ENCODE measurements at regions not wholly inside any gene's neighbourhood (a gene's known extent, or its start where the extent isn't known, plus 50 kb on each side); places are given as distances from the start of the nearest gene placed in this dataset.

DNA sequence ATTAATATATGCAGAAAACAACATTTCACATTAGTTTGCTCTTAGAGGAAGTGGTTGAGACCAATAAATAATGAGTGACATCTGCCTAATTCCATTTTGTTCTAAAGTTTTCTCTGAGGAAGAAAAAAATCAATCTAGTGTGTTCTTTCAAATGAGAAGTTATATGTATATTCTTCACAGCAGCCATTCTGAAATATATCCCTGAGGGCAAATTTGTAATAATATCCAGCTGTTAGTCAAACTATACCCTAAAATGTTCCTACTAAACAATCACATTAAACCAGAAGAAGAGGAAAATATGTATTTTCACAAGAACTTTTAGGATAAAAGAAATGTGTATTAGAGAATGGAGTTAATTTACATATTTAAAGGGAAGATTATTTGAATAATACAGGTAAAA, 375.1 kb upstream of the CDH19 start:
- DNase-seq (no peak), ATAC-seq (ENCODE audit: low read depth) (no peak)
- Mint-ChIP-seq H3K27me3 (no peaks in the 10 kb centered on the region), H3K27ac (no peak overlapping the region), H3K4me3 (no peak overlapping the region), H3K36me3 (ENCODE audit: low read depth) (no peaks in the 10 kb centered on the region), H3K4me1 (no peaks in the 10 kb centered on the region), H3K9me3 (peaks cover 4% of the 10 kb centered on the region)
- intact Hi-C loops (cut with micrococcal nuclease), result no loop called here
- ChIA-PET CTCF (no interaction called here), POLR2A (no interaction called here)
- TF ChIP-seq, protein P1, sequence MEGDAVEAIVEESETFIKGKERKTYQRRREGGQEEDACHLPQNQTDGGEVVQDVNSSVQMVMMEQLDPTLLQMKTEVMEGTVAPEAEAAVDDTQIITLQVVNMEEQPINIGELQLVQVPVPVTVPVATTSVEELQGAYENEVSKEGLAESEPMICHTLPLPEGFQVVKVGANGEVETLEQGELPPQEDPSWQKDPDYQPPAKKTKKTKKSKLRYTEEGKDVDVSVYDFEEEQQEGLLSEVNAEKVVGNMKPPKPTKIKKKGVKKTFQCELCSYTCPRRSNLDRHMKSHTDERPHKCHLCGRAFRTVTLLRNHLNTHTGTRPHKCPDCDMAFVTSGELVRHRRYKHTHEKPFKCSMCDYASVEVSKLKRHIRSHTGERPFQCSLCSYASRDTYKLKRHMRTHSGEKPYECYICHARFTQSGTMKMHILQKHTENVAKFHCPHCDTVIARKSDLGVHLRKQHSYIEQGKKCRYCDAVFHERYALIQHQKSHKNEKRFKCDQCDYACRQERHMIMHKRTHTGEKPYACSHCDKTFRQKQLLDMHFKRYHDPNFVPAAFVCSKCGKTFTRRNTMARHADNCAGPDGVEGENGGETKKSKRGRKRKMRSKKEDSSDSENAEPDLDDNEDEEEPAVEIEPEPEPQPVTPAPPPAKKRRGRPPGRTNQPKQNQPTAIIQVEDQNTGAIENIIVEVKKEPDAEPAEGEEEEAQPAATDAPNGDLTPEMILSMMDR (IDR thresholded peaks at IDR 0.05), result no peak

DNA sequence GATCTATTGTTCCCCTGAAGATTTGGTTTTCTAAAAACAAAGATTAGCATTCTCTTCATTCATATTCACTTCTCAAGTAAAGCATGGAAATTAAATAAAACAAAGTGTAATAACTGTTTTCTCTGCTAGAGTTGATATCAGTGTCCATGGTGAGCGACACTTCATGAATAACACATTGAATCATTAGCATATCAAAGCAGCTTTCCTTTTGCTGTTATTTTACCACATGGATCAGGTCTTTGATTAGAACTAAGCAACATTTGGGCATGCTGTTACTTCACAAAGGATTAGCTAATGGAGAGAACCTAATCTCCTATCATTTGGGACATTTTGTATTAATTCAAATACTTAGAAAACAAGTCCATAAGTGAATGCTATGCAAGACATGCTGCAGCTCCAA, 368.8 kb upstream of the CDH19 start:
- TF ChIP-seq, protein P1 (IDR thresholded peaks at IDR 0.05), result no peak
- H3K4me1 Mint-ChIP-seq, result no peaks in the 10 kb centered on the region
- intact Hi-C loops (cut with micrococcal nuclease), result no loop called here
- peaks cover 6% of the 10 kb centered on the region for H3K9me3 Mint-ChIP-seq
- DNase-seq (no peak), ATAC-seq (ENCODE audit: low read depth) (no peak)
- POLR2A ChIA-PET, result no interaction called here
- H3K36me3 Mint-ChIP-seq (ENCODE audit: low read depth), result no peaks in the 10 kb centered on the region
- H3K27ac Mint-ChIP-seq, result no peak overlapping the region
- no peak overlapping the region for H3K4me3 Mint-ChIP-seq
- CTCF ChIA-PET, result no interaction called here
- no peaks in the 10 kb centered on the region for H3K27me3 Mint-ChIP-seq

DNA sequence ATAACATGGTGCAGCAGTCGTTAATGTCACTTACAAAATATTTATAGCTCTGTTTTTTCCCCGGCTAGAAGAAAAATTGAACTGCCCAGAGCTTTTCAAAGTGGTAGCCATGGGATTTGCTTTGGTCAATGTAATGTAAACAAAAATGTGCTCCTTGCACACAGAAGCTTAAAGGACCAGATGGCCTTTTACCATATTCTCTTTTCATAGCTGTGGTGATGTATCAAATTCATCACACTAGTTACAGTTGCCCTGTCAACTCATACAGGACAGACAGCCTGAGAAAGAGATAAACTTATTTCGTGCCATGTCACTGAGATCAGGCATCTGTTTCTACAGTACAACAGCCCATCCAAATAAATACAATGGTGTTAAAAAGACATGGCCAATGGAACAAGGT, 368.1 kb upstream of the CDH19 start:
- Mint-ChIP-seq H3K4me3 (no peak overlapping the region), H3K27ac (no peak overlapping the region), H3K9me3 (peaks cover 6% of the 10 kb centered on the region), H3K36me3 (ENCODE audit: low read depth) (no peaks in the 10 kb centered on the region), H3K4me1 (no peaks in the 10 kb centered on the region), H3K27me3 (no peaks in the 10 kb centered on the region)
- POLR2A ChIA-PET, result no interaction called here
- DNase-seq (no peak), ATAC-seq (ENCODE audit: low read depth) (no peak)
- TF ChIP-seq, protein P1 (IDR thresholded peaks at IDR 0.05), result no peak
- CTCF ChIA-PET, result no interaction called here
- intact Hi-C loops (cut with micrococcal nuclease), result no loop called here

DNA sequence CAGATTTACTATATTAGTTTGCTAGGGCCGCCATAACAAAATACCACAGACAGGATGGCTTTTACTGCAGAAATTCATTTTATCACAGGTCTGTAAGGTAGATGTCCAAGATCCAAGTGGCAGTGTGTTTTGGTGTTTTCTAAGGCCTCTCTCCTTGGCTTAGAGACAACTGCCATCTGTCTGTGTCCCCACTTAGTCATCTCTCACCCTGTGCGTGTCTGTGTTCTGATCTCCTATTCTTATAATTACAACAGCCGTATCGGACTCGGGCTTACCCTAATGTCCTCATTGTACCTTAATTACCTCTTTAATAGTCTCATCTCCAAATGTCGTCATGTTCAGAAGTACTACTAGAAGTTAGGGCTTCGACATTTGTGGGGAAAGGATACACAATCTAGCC, 362.3 kb upstream of the CDH19 start:
- Mint-ChIP-seq H3K4me3 (no peak overlapping the region), H3K4me1 (no peaks in the 10 kb centered on the region), H3K27me3 (no peaks in the 10 kb centered on the region), H3K36me3 (ENCODE audit: low read depth) (no peaks in the 10 kb centered on the region), H3K9me3 (peaks cover 3% of the 10 kb centered on the region), H3K27ac (no peak overlapping the region)
- intact Hi-C loops (cut with micrococcal nuclease), result no loop called here
- TF ChIP-seq, protein P1 (IDR thresholded peaks at IDR 0.05), result no peak
- DNase-seq (no peak), ATAC-seq (ENCODE audit: low read depth) (no peak)
- ChIA-PET POLR2A (no interaction called here), CTCF (no interaction called here)

DNA sequence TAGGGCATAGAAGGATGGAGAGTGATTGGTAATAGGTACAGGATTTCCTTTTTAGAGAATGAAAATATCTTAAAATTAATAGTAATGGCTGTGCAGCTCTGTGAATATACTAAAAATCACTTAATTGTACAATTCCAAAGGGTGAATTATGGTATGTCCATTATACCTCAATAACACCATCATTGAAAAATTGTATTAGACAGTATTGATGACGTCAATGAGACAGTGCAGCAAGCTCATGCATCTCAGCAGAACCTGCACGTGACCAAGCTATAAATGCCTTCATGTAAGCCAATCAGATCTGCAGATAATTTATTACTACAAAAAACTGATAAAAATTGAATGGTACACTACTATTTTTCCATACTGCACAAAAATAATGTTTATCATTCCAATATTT, 354.4 kb upstream of the CDH19 start:
- H3K27me3 Mint-ChIP-seq, result no peaks in the 10 kb centered on the region
- no peaks in the 10 kb centered on the region for H3K4me1 Mint-ChIP-seq
- DNase-seq, result no peak
- intact Hi-C loops (cut with micrococcal nuclease), result no loop called here
- H3K4me3 Mint-ChIP-seq, result no peak overlapping the region
- H3K27ac Mint-ChIP-seq, result no peak overlapping the region
- H3K9me3 Mint-ChIP-seq, result peaks cover 1% of the 10 kb centered on the region
- POLR2A ChIA-PET, result no interaction called here
- no peaks in the 10 kb centered on the region for H3K36me3 Mint-ChIP-seq (ENCODE audit: low read depth)
- CTCF ChIA-PET, result no interaction called here
- TF ChIP-seq, protein P1 (IDR thresholded peaks at IDR 0.05), result no peak
- no peak for ATAC-seq (ENCODE audit: low read depth)

All from activated B cell treated with CpG ODN at 0.5 μM for 24 hours (primary cell).